ENCODE measurements at regions not wholly inside any gene's neighbourhood (a gene's known extent, or its start where the extent isn't known, plus 50 kb on each side); places are given as distances from the start of the nearest gene placed in this dataset.

- Histone ChIP-seq H3K9me3 (no peaks in the 10 kb centered on the region), H3K4me1 (ENCODE audit: low read depth) (no peaks in the 10 kb centered on the region), H3K36me3 (ENCODE audit: low read depth) (no peaks in the 10 kb centered on the region), H3K4me3 (no peak overlapping the region)
- no peak for DNase-seq
- TF ChIP-seq CTCF (IDR thresholded peaks at IDR 0.05): no peak
- intact Hi-C loops (cut with DNase I, micrococcal nuclease): loop anchor here in 1 of 2 donors (10.0 kb wide), 1 partner anchor 204 kb away; no protein-coding TSS in a partner anchor
- no peak for ATAC-seq
These were observed 159.4 kb downstream of the C11orf91 start for GRCh38 chr11:33540946-33541915.

- DNase-seq: no peak
- intact Hi-C loops (cut with DNase I, micrococcal nuclease): loop anchor here in 1 of 2 donors (10.0 kb wide), 1 partner anchor 204 kb away; no protein-coding TSS in a partner anchor
- Histone ChIP-seq H3K4me3 (no peak overlapping the region), H3K36me3 (ENCODE audit: low read depth) (no peaks in the 10 kb centered on the region), H3K4me1 (ENCODE audit: low read depth) (no peaks in the 10 kb centered on the region), H3K9me3 (no peaks in the 10 kb centered on the region)
- no peak for TF ChIP-seq CTCF (IDR thresholded peaks at IDR 0.05)
- ATAC-seq: no peak
These were observed 160.2 kb downstream of the C11orf91 start for GRCh38 chr11:33540427-33540826.

GRCh38 chr11:33539751-33540150, 160.9 kb downstream of the C11orf91 start:
- no peaks in the 10 kb centered on the region for H3K36me3 ChIP-seq (ENCODE audit: low read depth)
- H3K4me1 ChIP-seq (ENCODE audit: low read depth): no peaks in the 10 kb centered on the region
- no peak for TF ChIP-seq CTCF (IDR thresholded peaks at IDR 0.05)
- intact Hi-C loops (cut with DNase I, micrococcal nuclease): loop anchor here in 1 of 2 donors (10.0 kb wide), 1 partner anchor 205 kb away; no protein-coding TSS in a partner anchor
- H3K4me3 ChIP-seq: no peak overlapping the region
- H3K9me3 ChIP-seq: no peaks in the 10 kb centered on the region
- DNase-seq (no peak), ATAC-seq (no peak)

GRCh38 chr11:33538726-33539125, 161.9 kb downstream of the C11orf91 start:
- Histone ChIP-seq H3K4me1 (ENCODE audit: low read depth) (no peaks in the 10 kb centered on the region), H3K9me3 (no peaks in the 10 kb centered on the region), H3K36me3 (ENCODE audit: low read depth) (no peaks in the 10 kb centered on the region), H3K4me3 (no peak overlapping the region)
- ATAC-seq (no peak), DNase-seq (no peak)
- TF ChIP-seq CTCF (IDR thresholded peaks at IDR 0.05): no peak
- intact Hi-C loops (cut with DNase I, micrococcal nuclease): no loop called here

- H3K36me3 ChIP-seq (ENCODE audit: low read depth): no peaks in the 10 kb centered on the region
- ATAC-seq: no peak
- TF ChIP-seq CTCF (IDR thresholded peaks at IDR 0.05): no peak
- no peak for DNase-seq
- H3K4me3 ChIP-seq: no peak overlapping the region
- H3K4me1 ChIP-seq (ENCODE audit: low read depth): no peaks in the 10 kb centered on the region
- H3K9me3 ChIP-seq: no peaks in the 10 kb centered on the region
- intact Hi-C loops (cut with DNase I, micrococcal nuclease): no loop called here
These were observed 164.4 kb downstream of the C11orf91 start for GRCh38 chr11:33536178-33536577.

All from mucosa of descending colon (tissue), 3 donors.